A172 (cell line): ENCODE measurements at regions not wholly inside any gene's neighbourhood (a gene's known extent, or its start where the extent isn't known, plus 50 kb on each side); places are given as distances from the start of the nearest gene placed in this dataset.

Experiments
- DNase-seq: peaks from one replicate; pipeline ENCODE4 v3.0.0-alpha.2; 2015; ENCODE audit warnings: low spot score

- DNase-seq: no peak
These were observed 166.4 kb downstream of the TANC2 start for GRCh38 chr17:63132459-63132911.

GRCh38 chr17:63133491-63133890 is 167.5 kb downstream of the TANC2 start:
- no peak for DNase-seq

- no peak for DNase-seq
These were observed 168.8 kb downstream of the TANC2 start for GRCh38 chr17:63134867-63135266.

- no peak for DNase-seq
These were observed 170.5 kb downstream of the TANC2 start for GRCh38 chr17:63136369-63137012.

- DNase-seq: no peak
These were observed 171.1 kb downstream of the TANC2 start for GRCh38 chr17:63137163-63137562.

GRCh38 chr17:63138713-63139112 is 172.7 kb downstream of the TANC2 start:
- no peak for DNase-seq

GRCh38 chr17:63139356-63139755 is 173.3 kb downstream of the TANC2 start:
- DNase-seq: no peak

GRCh38 chr17:63140255-63140654 is 174.2 kb downstream of the TANC2 start:
- peak; percentile 18 for DNase-seq

GRCh38 chr17:63142836-63143235 is 176.8 kb downstream of the TANC2 start:
- DNase-seq: no peak

- no peak for DNase-seq
These were observed 184.5 kb downstream of the TANC2 start for GRCh38 chr17:63150490-63150889.

- no peak for DNase-seq
These were observed 185.0 kb downstream of the TANC2 start for GRCh38 chr17:63150994-63151464.

GRCh38 chr17:63151941-63152523 is 186.0 kb downstream of the TANC2 start:
- no peak for DNase-seq

- DNase-seq: no peak
These were observed 187.5 kb downstream of the TANC2 start for GRCh38 chr17:63153488-63153887.

- no peak for DNase-seq
These were observed 188.7 kb downstream of the TANC2 start for GRCh38 chr17:63154586-63155244.

GRCh38 chr17:63156986-63157385 is 191.0 kb downstream of the TANC2 start:
- DNase-seq: no peak

GRCh38 chr17:63162406-63163157 is 196.5 kb downstream of the TANC2 start:
- DNase-seq: no peak

GRCh38 chr17:63163158-63163520 is 197.1 kb downstream of the TANC2 start:
- no peak for DNase-seq

GRCh38 chr17:63165400-63165799 is 199.4 kb downstream of the TANC2 start:
- DNase-seq: no peak

- DNase-seq: no peak
These were observed 204.8 kb downstream of the TANC2 start for GRCh38 chr17:63170795-63171194.

- DNase-seq: peak; percentile 62
These were observed 205.7 kb downstream of the TANC2 start for GRCh38 chr17:63171428-63172393.

GRCh38 chr17:63173450-63173849 is 207.4 kb downstream of the TANC2 start:
- DNase-seq: no peak
